Stomach smooth muscle (tissue), 2 donors: ENCODE measurements at regions not wholly inside any gene's neighbourhood (a gene's known extent, or its start where the extent isn't known, plus 50 kb on each side); places are given as distances from the start of the nearest gene placed in this dataset.

Source experiments
- H3K27ac ChIP-seq: one replicate; pipeline ENCODE4 v1.7.0; 2013; ENCODE audit warnings: mild to moderate bottlenecking, low read length, inconsistent platforms
- H3K27me3 ChIP-seq, 2 donors: one replicate each; pipeline ENCODE4 v1.7.0; 2013; ENCODE audit warnings: low read length in 2 of 2; ENCODE audit not compliant: insufficient read depth in 2 of 2, control insufficient read depth in 1 of 2
- H3K36me3 ChIP-seq, 2 donors: one replicate each; pipeline ENCODE4 v1.7.0; 2013; ENCODE audit warnings: low read length in 2 of 2; ENCODE audit not compliant: control insufficient read depth in 2 of 2, insufficient read depth in 2 of 2
- H3K4me1 ChIP-seq: one replicate; pipeline ENCODE4 v1.7.0; 2013; ENCODE audit warnings: low read length; ENCODE audit not compliant: control insufficient read depth, insufficient read depth
- H3K4me3 ChIP-seq, 2 donors: one replicate each; pipeline ENCODE4 v1.7.0; 2013; ENCODE audit warnings: low read length in 2 of 2
- H3K9ac ChIP-seq, 2 donors: one replicate each; pipeline ENCODE4 v1.7.0; 2013; ENCODE audit warnings: low read length in 2 of 2, mild to moderate bottlenecking in 1 of 2
- H3K9me3 ChIP-seq, 2 donors: one replicate each; pipeline ENCODE4 v1.7.0; 2013; ENCODE audit warnings: low read length in 2 of 2; ENCODE audit not compliant: control insufficient read depth in 2 of 2
- donor health status: healthy.
- donor health status: Pancreatic carcinoma.

DNA sequence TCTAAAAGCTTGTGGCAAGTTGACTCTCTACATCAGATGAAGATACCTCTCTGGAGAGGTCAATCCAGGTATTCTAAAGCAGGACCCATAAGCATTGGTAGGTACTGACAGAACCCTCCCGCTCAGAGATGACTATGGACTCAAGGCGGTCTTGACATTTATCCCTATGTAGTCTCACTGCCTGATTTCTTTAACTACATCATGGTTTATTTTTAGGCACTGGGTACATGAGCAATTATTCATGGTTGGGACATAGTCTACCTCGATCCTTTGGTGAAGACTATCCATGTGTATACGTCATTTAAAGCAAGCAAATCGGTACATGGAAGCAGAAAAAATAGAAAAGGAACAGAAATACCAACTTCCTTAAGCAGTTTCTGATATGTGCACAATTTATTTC, 136.2 kb upstream of the TAB2 start:
- H3K27ac ChIP-seq: no peak overlapping the region
- H3K9me3 ChIP-seq: no peaks in the 10 kb centered on the region
- H3K9ac ChIP-seq: no peak overlapping the region
- H3K36me3 ChIP-seq: no peaks in the 10 kb centered on the region
- H3K4me1 ChIP-seq: peaks cover 3% of the 10 kb centered on the region
- no peak overlapping the region for H3K4me3 ChIP-seq
- no peaks in the 10 kb centered on the region for H3K27me3 ChIP-seq

DNA sequence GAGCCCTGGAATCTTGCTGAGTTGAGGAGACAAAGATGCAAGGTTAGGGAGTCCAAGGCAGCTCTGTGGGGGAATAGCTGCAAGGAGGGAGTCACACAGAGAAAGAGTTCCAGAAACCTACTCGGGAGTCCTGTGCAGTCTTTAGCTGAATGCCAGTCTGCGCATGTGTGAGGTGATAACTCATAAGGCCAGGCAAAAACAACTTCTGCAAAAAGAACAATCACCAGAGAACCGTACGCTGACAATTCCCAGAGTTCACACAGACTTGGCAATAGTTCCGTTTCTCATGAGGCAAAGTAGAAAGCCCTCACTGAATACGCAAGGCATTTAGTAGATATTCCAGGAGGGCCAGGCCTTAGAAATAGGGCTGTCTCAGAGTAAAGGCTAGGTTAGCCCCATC, 135.2 kb upstream of the TAB2 start:
- Histone ChIP-seq H3K4me3 (no peak overlapping the region), H3K9ac (no peak overlapping the region), H3K4me1 (peaks cover 3% of the 10 kb centered on the region), H3K27ac (peak overlapping the region; percentile 42), H3K27me3 (no peaks in the 10 kb centered on the region), H3K9me3 (no peaks in the 10 kb centered on the region), H3K36me3 (no peaks in the 10 kb centered on the region)

DNA sequence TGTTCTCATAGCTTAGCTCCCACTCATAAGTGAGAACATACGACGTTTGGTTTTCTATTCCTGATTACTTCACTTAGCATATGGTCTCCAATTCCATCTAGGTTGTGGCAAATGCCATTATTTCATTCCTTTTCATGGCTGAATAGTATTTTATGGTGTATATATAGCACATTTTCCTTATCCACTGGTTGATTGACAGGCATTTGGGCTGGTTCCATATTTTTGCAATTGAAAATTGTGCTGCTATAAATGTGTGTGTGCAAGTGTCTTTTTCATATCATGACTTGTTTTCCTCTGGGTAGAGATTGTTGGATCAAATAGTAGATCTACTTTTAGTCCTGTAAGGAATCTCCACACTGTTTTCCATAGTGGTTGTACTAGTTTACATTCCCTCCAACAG, 133.0 kb upstream of the TAB2 start:
- Histone ChIP-seq H3K9ac (no peak overlapping the region), H3K4me3 (no peak overlapping the region), H3K4me1 (peaks cover 3% of the 10 kb centered on the region), H3K9me3 (no peaks in the 10 kb centered on the region), H3K27ac (no peak overlapping the region), H3K36me3 (no peaks in the 10 kb centered on the region), H3K27me3 (no peaks in the 10 kb centered on the region)

DNA sequence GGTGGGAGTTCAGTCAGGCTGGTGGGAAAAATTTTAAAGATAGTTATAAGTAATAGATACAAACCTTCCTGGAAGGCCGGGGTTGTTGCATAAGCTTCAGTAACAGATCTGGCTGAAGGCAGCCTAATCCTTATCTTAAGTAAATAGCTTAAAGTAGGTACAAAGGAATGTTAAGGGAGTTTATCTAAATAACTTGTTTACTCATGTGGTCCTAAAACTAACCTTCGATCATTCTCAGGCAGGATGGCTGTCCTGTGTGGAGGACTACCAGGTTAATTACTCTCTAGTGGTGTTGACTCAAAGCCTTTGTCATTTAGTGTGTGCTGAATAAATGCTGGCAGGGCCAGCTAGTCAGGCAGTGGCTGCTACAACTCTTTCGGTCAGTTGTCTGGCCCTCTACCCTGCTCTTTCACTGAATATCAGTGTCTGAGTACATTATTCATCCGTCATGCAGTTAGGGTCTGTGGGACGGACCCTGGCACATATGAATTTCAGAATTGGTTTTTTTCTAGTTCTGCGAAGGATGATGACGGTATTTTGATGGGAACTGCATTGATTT, 131.6 kb upstream of the TAB2 start:
- no peak overlapping the region for H3K27ac ChIP-seq
- H3K36me3 ChIP-seq: no peaks in the 10 kb centered on the region
- H3K4me3 ChIP-seq: no peak overlapping the region
- no peaks in the 10 kb centered on the region for H3K9me3 ChIP-seq
- peaks cover 3% of the 10 kb centered on the region for H3K4me1 ChIP-seq
- H3K9ac ChIP-seq: no peak overlapping the region
- no peaks in the 10 kb centered on the region for H3K27me3 ChIP-seq

DNA sequence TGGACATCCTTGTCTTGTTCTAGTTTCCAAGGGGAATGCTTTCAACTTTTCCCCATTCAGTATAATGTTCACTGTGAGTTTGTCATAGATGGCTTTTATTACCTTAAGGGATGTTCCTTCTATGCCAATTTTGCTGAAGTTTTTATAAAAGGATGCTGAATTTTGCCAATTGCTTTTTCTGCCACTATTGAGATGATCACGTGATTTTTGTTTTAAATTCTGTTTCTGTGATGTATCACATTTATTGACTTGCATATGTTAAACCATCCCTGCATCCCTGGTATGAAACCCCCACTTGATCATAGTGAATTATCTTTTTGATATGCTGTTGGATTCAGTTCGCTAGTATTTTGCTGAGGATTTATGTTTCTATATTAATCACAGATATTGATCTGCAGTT, 130.6 kb upstream of the TAB2 start:
- Histone ChIP-seq H3K36me3 (no peaks in the 10 kb centered on the region), H3K4me3 (no peak overlapping the region), H3K27me3 (no peaks in the 10 kb centered on the region), H3K4me1 (peaks cover 3% of the 10 kb centered on the region), H3K27ac (no peak overlapping the region), H3K9ac (no peak overlapping the region), H3K9me3 (no peaks in the 10 kb centered on the region)

DNA sequence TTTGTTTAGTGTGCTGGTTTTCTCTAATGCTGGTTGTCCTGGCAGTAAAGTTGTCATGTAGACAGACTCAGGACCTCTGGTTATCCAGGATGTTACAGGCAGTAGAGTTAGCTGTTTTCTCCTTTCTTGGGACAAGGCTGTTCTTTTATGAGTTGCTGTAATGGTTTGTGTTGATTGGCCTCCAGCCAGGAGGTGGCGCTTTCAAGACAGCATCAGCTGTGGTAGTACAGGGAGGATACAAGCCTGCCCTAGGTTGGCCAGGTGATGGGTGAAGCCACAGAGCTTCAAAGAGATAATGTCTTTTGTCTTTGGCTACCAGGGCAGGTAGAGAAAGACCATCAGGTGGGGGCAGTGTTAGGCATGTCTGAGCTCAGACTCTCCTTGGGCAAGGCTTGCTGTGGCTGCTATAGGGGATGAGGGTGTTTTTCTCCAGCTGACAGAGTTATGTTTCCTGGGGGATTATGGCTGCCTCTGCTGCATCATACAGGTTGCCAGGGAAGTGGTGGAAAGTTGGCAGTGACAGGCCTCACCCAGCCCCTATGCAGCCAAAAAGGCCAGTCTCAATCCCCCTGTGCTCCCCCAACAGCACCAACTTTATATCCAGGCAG, 127.2 kb upstream of the TAB2 start:
- Histone ChIP-seq H3K4me3 (no peak overlapping the region), H3K27me3 (no peaks in the 10 kb centered on the region), H3K27ac (no peak overlapping the region)

DNA sequence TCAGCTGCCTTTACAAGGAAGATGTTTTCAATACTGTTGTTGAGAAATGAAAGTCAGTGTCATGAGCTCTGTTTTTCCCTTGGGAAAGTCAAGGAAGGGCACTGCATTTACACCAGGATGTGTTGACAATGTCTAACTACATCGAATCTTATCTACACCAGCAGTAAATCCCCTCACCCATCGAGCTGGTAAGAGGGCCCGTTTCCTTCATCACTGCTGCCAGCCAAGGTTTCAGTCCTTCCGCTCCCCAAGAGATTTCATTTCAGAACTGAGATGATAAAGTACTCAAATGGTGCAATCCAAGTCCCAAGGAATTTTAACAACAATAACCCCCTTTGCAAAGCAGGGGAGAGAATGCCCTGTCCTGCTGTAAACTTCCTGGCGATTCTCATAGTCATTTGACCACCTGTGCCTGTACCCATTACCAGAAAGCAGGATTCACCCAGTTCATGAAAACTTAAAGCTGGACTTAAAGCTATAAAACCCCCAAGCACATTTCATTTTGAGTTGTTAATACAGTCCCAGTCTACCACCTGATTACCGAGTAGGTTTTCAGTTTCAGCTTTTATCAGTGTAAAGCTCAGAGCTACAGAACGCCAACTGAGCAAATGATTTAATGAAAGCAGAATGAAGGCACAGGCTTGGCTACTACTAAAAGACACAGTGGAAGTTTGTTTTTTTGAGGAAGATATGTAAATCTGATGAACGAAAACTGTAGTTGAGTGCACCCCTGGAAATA, 122.5 kb upstream of the TAB2 start:
- Histone ChIP-seq H3K9ac (no peak overlapping the region), H3K27ac (no peak overlapping the region), H3K9me3 (peaks cover 0 to 8% of the 10 kb centered on the region in 2 donors), H3K4me1 (peaks cover 3% of the 10 kb centered on the region), H3K36me3 (no peaks in the 10 kb centered on the region), H3K27me3 (no peaks in the 10 kb centered on the region), H3K4me3 (no peak overlapping the region)

More for the DNA sequence above, 127.2 kb upstream of the TAB2 start:
- H3K4me1 ChIP-seq: no peaks in the 10 kb centered on the region
- no peak overlapping the region for H3K9ac ChIP-seq
- H3K36me3 ChIP-seq: no peaks in the 10 kb centered on the region
- no peaks in the 10 kb centered on the region for H3K9me3 ChIP-seq

DNA sequence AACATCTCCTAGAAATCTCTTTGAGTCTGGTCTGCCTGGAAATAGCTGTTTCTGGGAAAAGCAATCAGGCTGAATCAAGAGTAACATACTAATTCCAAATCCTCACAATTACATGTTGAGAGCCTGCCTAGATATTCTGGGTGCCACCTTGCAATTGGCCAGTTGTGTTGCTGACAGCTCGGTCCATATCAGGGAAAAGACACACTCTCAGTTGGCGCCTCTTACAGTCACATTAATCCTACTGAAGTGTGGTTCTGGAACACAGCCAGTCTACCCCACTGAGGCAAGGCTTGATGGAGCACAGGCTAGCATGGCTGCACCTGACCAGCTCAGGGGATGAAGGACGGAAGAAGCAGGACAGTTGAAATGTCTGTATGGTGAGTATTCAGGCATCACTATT, 121.4 kb upstream of the TAB2 start:
- H3K9ac ChIP-seq: no peak overlapping the region
- no peak overlapping the region for H3K4me3 ChIP-seq
- no peaks in the 10 kb centered on the region for H3K27me3 ChIP-seq
- H3K9me3 ChIP-seq: peaks cover 0 to 8% of the 10 kb centered on the region in 2 donors
- no peaks in the 10 kb centered on the region for H3K36me3 ChIP-seq
- no peak overlapping the region for H3K27ac ChIP-seq
- peaks cover 3% of the 10 kb centered on the region for H3K4me1 ChIP-seq

DNA sequence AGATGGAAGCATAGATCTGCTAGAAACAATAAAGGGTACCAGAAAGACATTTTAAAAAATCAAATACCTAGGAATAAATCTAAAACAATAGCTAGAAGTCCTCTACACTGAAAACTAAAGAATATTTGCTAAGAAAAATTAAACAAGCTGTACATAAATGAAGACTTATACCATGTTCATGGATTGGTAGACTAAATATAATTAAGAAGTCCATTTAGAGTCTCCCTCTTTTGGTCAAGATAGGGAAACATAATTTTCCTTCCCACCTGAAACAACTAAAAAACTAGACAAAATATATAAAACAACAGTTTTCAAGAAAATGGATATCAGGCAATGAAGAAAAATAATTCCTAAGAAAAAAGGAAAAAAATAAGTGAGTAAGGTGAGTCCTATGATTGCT, 120.0 kb upstream of the TAB2 start:
- Histone ChIP-seq H3K27ac (no peak overlapping the region), H3K36me3 (no peaks in the 10 kb centered on the region), H3K4me3 (no peak overlapping the region), H3K9me3 (peaks cover 0 to 8% of the 10 kb centered on the region in 2 donors), H3K9ac (no peak overlapping the region), H3K4me1 (peaks cover 3% of the 10 kb centered on the region), H3K27me3 (no peaks in the 10 kb centered on the region)

DNA sequence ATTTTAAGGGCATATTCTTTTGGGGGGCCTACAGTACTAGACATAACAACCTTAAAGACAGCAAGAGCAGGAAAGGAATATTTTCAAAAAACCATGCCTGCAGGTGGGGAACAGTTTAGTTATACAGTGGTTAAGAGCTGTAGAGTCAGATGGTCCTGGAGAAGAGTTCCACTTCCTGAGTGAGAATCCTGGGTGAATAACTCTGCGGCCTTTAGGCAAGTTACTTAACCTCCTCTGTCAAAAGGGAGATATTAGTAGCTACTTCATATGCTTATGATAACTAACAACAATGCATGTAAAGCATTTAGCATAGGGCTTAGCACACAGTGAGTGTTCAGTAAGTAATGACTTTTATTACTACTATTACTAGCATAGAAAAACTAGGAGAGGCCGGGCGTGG, 119.2 kb upstream of the TAB2 start:
- no peak overlapping the region for H3K9ac ChIP-seq
- no peaks in the 10 kb centered on the region for H3K27me3 ChIP-seq
- H3K4me3 ChIP-seq: no peak overlapping the region
- no peaks in the 10 kb centered on the region for H3K36me3 ChIP-seq
- H3K4me1 ChIP-seq: peaks cover 3% of the 10 kb centered on the region
- H3K27ac ChIP-seq: no peak overlapping the region
- H3K9me3 ChIP-seq: peaks cover 0 to 8% of the 10 kb centered on the region in 2 donors
